ENCODE measurements at regions not wholly inside any gene's neighbourhood (a gene's known extent, or its start where the extent isn't known, plus 50 kb on each side); places are given as distances from the start of the nearest gene placed in this dataset.

- Histone ChIP-seq H3K27ac (ENCODE audit: low read depth, low read length, poor library complexity, severe bottlenecking) (no peak overlapping the region), H3K4me3 (ENCODE audit: low read depth, low read length, poor library complexity, severe bottlenecking) (no peak overlapping the region), H3K4me2 (ENCODE audit: low read length) (no peak overlapping the region), H4K20me1 (ENCODE audit: insufficient read depth, low read length) (no peaks in the 10 kb centered on the region), H2AFZ (ENCODE audit: low read length) (no peak overlapping the region), H3K36me3 (ENCODE audit: insufficient read depth, low read length) (no peaks in the 10 kb centered on the region; the same call in 1 of the 2 replicates), H3F3A (ENCODE audit: insufficient read depth, low read length) (no peaks in the 10 kb centered on the region), H3K9me3 (ENCODE audit: low read length) (no peaks in the 10 kb centered on the region; the same call in 1 of the 2 replicates), H3K79me2 (ENCODE audit: insufficient read depth, low read length) (no peaks in the 10 kb centered on the region), H3K4me1 (ENCODE audit: insufficient read depth, low read length, severe bottlenecking) (no peaks in the 10 kb centered on the region), H3K9ac (ENCODE audit: low read length) (no peak overlapping the region), H3K9me2 (ENCODE audit: low read depth, low read length) (no peaks in the 10 kb centered on the region), H3K27me3 (ENCODE audit: insufficient read depth, low read length) (peaks cover 37% of the 10 kb centered on the region; the same call in 1 of the 2 replicates)
- TF ChIP-seq EZH2 (IDR thresholded peaks at IDR 0.05; ENCODE audit: borderline replicate concordance, low read length) (no peak), CTCF (IDR thresholded peaks at IDR 0.05; ENCODE audit: low read length) (no peak)
Observed at GRCh38 chr21:41626021-41626420, 118.1 kb upstream of the TMPRSS2 start.

GRCh38 chr21:41625428-41625827 is 117.5 kb upstream of the TMPRSS2 start:
- no peak overlapping the region for H3K27ac ChIP-seq (ENCODE audit: low read depth, low read length, poor library complexity, severe bottlenecking)
- TF ChIP-seq CTCF (IDR thresholded peaks at IDR 0.05; ENCODE audit: low read length) (no peak), EZH2 (IDR thresholded peaks at IDR 0.05; ENCODE audit: borderline replicate concordance, low read length) (no peak)
- no peaks in the 10 kb centered on the region; the same call in 1 of the 2 replicates for H3K9me3 ChIP-seq (ENCODE audit: low read length)
- no peaks in the 10 kb centered on the region for H3K79me2 ChIP-seq (ENCODE audit: insufficient read depth, low read length)
- no peaks in the 10 kb centered on the region for H3K9me2 ChIP-seq (ENCODE audit: low read depth, low read length)
- H3K36me3 ChIP-seq (ENCODE audit: insufficient read depth, low read length) = no peaks in the 10 kb centered on the region; the same call in 1 of the 2 replicates
- H3K4me3 ChIP-seq (ENCODE audit: low read depth, low read length, poor library complexity, severe bottlenecking) = no peak overlapping the region
- no peak overlapping the region for H3K9ac ChIP-seq (ENCODE audit: low read length)
- H3F3A ChIP-seq (ENCODE audit: insufficient read depth, low read length) = no peaks in the 10 kb centered on the region
- H3K4me2 ChIP-seq (ENCODE audit: low read length) = no peak overlapping the region
- no peaks in the 10 kb centered on the region for H3K4me1 ChIP-seq (ENCODE audit: insufficient read depth, low read length, severe bottlenecking)
- no peaks in the 10 kb centered on the region for H4K20me1 ChIP-seq (ENCODE audit: insufficient read depth, low read length)
- H2AFZ ChIP-seq (ENCODE audit: low read length) = no peak overlapping the region
- H3K27me3 ChIP-seq (ENCODE audit: insufficient read depth, low read length) = peaks cover 37% of the 10 kb centered on the region; the same call in 1 of the 2 replicates

- Histone ChIP-seq H4K20me1 (ENCODE audit: insufficient read depth, low read length) (no peaks in the 10 kb centered on the region), H3K4me3 (ENCODE audit: low read depth, low read length, poor library complexity, severe bottlenecking) (no peak overlapping the region), H3K9me2 (ENCODE audit: low read depth, low read length) (no peaks in the 10 kb centered on the region), H3K4me1 (ENCODE audit: insufficient read depth, low read length, severe bottlenecking) (no peaks in the 10 kb centered on the region), H3K9me3 (ENCODE audit: low read length) (no peaks in the 10 kb centered on the region; the same call in 1 of the 2 replicates), H3K9ac (ENCODE audit: low read length) (no peak overlapping the region), H3K27ac (ENCODE audit: low read depth, low read length, poor library complexity, severe bottlenecking) (no peak overlapping the region), H2AFZ (ENCODE audit: low read length) (no peak overlapping the region), H3K27me3 (ENCODE audit: insufficient read depth, low read length) (peaks cover 37% of the 10 kb centered on the region; the same call in 1 of the 2 replicates), H3F3A (ENCODE audit: insufficient read depth, low read length) (no peaks in the 10 kb centered on the region), H3K4me2 (ENCODE audit: low read length) (no peak overlapping the region), H3K79me2 (ENCODE audit: insufficient read depth, low read length) (no peaks in the 10 kb centered on the region), H3K36me3 (ENCODE audit: insufficient read depth, low read length) (no peaks in the 10 kb centered on the region; the same call in 1 of the 2 replicates)
- TF ChIP-seq CTCF (IDR thresholded peaks at IDR 0.05; ENCODE audit: low read length) (no peak), EZH2 (IDR thresholded peaks at IDR 0.05; ENCODE audit: borderline replicate concordance, low read length) (no peak)
Observed at GRCh38 chr21:41624674-41625310, 116.8 kb upstream of the TMPRSS2 start.

Measured in OCI-LY1 (cell line).